HS-5 (cell line): ENCODE measurements at regions not wholly inside any gene's neighbourhood (a gene's known extent, or its start where the extent isn't known, plus 50 kb on each side); places are given as distances from the start of the nearest gene placed in this dataset.

Experiments used
- DNase-seq: peaks from one replicate; pipeline ENCODE4 v3.0.0-alpha.2; 2012; ENCODE audit warnings: low read depth

GRCh38 chr9:90322296-90322695, 320.3 kb downstream of the DIRAS2 start:
- DNase-seq = no peak

GRCh38 chr9:90325913-90326653, 316.5 kb downstream of the DIRAS2 start:
- DNase-seq = no peak

- DNase-seq = no peak
Measured at GRCh38 chr9:90330231-90330630, 312.4 kb downstream of the DIRAS2 start.

- DNase-seq = peak; percentile 64
Measured at GRCh38 chr9:90331826-90332575, 310.6 kb downstream of the DIRAS2 start.

GRCh38 chr9:90333226-90333625, 309.4 kb downstream of the DIRAS2 start:
- DNase-seq = no peak

GRCh38 chr9:90340421-90340820, 302.2 kb downstream of the DIRAS2 start:
- DNase-seq = peak; percentile 68

GRCh38 chr9:90342607-90343006, 300.0 kb downstream of the DIRAS2 start:
- DNase-seq = no peak

- no peak for DNase-seq
Measured at GRCh38 chr9:90343366-90343765, 299.3 kb downstream of the DIRAS2 start.

GRCh38 chr9:90343991-90344390, 298.6 kb downstream of the DIRAS2 start:
- DNase-seq = peak; percentile 53

- no peak for DNase-seq
Measured at GRCh38 chr9:90365666-90366065, 277.0 kb downstream of the DIRAS2 start.

- no peak for DNase-seq
Measured at GRCh38 chr9:90368241-90368640, 274.4 kb downstream of the DIRAS2 start.

GRCh38 chr9:90368928-90369327, 273.7 kb downstream of the DIRAS2 start:
- no peak for DNase-seq

- DNase-seq = no peak
Measured at GRCh38 chr9:90379771-90380170, 262.9 kb downstream of the DIRAS2 start.

GRCh38 chr9:90385146-90385545, 257.5 kb downstream of the DIRAS2 start:
- no peak for DNase-seq

GRCh38 chr9:90393365-90394152, 249.1 kb downstream of the DIRAS2 start:
- DNase-seq = peak; percentile 5

- DNase-seq = no peak
Measured at GRCh38 chr9:90394871-90395270, 247.8 kb downstream of the DIRAS2 start.

GRCh38 chr9:90400091-90400490, 242.5 kb downstream of the DIRAS2 start:
- DNase-seq = no peak

GRCh38 chr9:90408659-90409058, 234.0 kb downstream of the DIRAS2 start:
- DNase-seq = no peak

GRCh38 chr9:90419221-90419851, 223.3 kb downstream of the DIRAS2 start:
- no peak for DNase-seq

GRCh38 chr9:90420211-90420610, 222.4 kb downstream of the DIRAS2 start:
- no peak for DNase-seq

GRCh38 chr9:90420768-90421513, 221.7 kb downstream of the DIRAS2 start:
- DNase-seq = no peak

- DNase-seq = no peak
Measured at GRCh38 chr9:90421786-90422185, 220.8 kb downstream of the DIRAS2 start.
